Neural crest cell (in vitro differentiated cells): ENCODE measurements at regions not wholly inside any gene's neighbourhood (a gene's known extent, or its start where the extent isn't known, plus 50 kb on each side); places are given as distances from the start of the nearest gene placed in this dataset.

Source experiments
- DNase-seq: peaks from one replicate; pipeline ENCODE4 v3.0.0; 2021; ENCODE audit warnings: low read depth, mixed read lengths, low spot score
- H3K27ac Mint-ChIP-seq: one replicate; pipeline ENCODE4 v1.8.0; 2021; ENCODE audit warnings: mild to moderate bottlenecking, mixed read lengths; ENCODE audit not compliant: unreplicated experiment
- H3K27me3 Mint-ChIP-seq: 2 replicates; pipeline ENCODE4 v1.8.0; 2021; ENCODE audit warnings: low read depth, mild to moderate bottlenecking, mixed read lengths
- H3K36me3 Mint-ChIP-seq: 2 replicates; pipeline ENCODE4 v1.8.0; 2021; ENCODE audit warnings: low read depth, mild to moderate bottlenecking, mixed read lengths
- H3K4me1 Mint-ChIP-seq: 2 replicates; pipeline ENCODE4 v1.8.0; 2021; ENCODE audit warnings: mixed read lengths
- H3K4me3 Mint-ChIP-seq: one replicate; pipeline ENCODE4 v1.8.0; 2021; ENCODE audit warnings: mild to moderate bottlenecking, mixed read lengths
- H3K9me3 Mint-ChIP-seq: 2 replicates; pipeline ENCODE4 v1.8.0; 2021; ENCODE audit warnings: mixed read lengths
- TF ChIP-seq, protein P1 (sequence below): fragments of 200-600 bp; sonication (generic); conservative IDR thresholded peaks from 2 replicates; pipeline ENCODE4 v1.5.0; 2021; ENCODE audit warnings: antibody characterized with exemption, mild to moderate bottlenecking

DNA sequence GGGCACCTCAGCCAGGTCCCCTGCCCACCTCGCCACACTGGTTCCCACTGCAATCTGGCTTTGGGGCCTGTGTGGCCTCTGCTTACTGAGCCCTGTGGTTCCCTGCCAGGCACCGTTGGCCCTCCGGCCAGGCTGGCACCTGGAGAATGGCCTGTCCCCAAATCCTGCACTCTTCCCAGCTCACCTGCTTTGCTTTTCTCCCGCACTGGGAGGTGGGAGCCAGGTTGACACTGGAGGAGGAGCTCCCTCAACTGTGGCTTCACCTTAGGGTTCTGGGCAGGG lies 97.0 kb downstream of the SCGB2B2 start:
- H3K9me3 Mint-ChIP-seq, result no peaks in the 10 kb centered on the region
- no peaks in the 10 kb centered on the region for H3K36me3 Mint-ChIP-seq
- no peak overlapping the region for H3K4me3 Mint-ChIP-seq
- no peaks in the 10 kb centered on the region for H3K4me1 Mint-ChIP-seq
- TF ChIP-seq, protein P1, sequence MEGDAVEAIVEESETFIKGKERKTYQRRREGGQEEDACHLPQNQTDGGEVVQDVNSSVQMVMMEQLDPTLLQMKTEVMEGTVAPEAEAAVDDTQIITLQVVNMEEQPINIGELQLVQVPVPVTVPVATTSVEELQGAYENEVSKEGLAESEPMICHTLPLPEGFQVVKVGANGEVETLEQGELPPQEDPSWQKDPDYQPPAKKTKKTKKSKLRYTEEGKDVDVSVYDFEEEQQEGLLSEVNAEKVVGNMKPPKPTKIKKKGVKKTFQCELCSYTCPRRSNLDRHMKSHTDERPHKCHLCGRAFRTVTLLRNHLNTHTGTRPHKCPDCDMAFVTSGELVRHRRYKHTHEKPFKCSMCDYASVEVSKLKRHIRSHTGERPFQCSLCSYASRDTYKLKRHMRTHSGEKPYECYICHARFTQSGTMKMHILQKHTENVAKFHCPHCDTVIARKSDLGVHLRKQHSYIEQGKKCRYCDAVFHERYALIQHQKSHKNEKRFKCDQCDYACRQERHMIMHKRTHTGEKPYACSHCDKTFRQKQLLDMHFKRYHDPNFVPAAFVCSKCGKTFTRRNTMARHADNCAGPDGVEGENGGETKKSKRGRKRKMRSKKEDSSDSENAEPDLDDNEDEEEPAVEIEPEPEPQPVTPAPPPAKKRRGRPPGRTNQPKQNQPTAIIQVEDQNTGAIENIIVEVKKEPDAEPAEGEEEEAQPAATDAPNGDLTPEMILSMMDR, result no peak
- peaks cover 3% of the 10 kb centered on the region for H3K27me3 Mint-ChIP-seq
- H3K27ac Mint-ChIP-seq, result no peak overlapping the region
- no peak for DNase-seq

DNA sequence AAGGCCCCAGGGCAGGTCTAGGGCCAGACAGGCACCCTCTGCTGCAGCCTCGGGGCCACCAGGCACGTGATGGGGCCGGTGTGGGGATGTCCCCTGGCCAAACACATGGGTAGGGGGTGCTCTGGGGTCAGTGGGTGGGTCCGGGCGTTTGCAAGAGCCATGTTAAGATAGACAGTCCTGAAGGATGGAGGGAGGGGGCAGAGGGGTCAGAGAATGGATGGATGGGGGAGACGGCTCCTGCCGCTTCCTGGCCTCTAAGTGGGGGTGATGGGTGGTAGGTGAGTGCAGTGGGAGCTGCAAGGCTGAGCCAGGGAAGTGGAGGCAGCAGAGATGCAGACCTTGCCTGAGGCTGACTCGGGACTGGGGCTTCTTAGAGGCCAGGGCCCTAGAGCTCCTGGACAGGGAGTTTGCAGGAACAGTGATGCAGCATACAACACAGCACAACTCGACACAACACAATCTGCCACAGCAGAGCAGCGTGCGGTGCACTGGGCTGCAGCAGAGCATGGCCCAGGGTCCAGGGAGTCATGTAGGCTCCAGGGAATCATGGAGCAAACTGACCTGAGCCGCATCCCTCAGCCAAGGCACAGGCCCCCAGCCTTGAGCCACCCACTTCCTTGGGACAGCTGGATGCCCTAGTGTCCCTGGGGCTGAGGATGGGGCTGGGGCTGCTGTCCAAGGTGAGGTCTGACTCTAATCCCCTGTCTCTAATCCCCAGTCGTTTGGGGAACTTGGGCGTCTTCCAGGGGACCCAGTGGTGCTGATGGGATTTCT lies 97.5 kb downstream of the SCGB2B2 start:
- no peak overlapping the region for H3K27ac Mint-ChIP-seq
- H3K27me3 Mint-ChIP-seq, result peaks cover under 1% of the 10 kb centered on the region
- H3K9me3 Mint-ChIP-seq, result no peaks in the 10 kb centered on the region
- TF ChIP-seq, protein P1, result no peak
- H3K4me3 Mint-ChIP-seq, result no peak overlapping the region
- H3K36me3 Mint-ChIP-seq, result no peaks in the 10 kb centered on the region
- H3K4me1 Mint-ChIP-seq, result no peaks in the 10 kb centered on the region
- DNase-seq, result no peak

DNA sequence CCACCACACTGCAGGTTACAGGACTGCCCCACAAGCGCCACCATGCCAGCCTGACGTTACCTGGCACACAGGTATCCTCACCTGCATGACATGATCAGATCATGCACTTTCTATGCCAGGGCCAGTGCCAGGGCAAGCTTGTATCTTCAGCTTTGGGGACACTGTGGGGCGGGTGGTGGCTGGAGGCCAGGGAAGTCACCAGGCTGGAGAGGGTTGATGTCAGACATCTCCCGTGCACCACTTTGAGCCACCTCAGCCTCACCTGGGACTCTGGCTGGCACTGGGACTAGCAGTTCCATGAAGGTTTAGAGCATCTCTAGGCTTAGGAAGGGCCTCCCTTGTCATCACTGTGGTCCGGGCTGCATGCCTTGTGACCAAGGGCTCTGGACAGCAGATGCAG lies 97.2 kb downstream of the WTIP start:
- Mint-ChIP-seq H3K36me3 (no peaks in the 10 kb centered on the region), H3K4me3 (no peak overlapping the region), H3K4me1 (no peaks in the 10 kb centered on the region), H3K27me3 (no peaks in the 10 kb centered on the region), H3K27ac (no peak overlapping the region), H3K9me3 (no peaks in the 10 kb centered on the region)
- DNase-seq, result no peak
- TF ChIP-seq, protein P1, result no peak

DNA sequence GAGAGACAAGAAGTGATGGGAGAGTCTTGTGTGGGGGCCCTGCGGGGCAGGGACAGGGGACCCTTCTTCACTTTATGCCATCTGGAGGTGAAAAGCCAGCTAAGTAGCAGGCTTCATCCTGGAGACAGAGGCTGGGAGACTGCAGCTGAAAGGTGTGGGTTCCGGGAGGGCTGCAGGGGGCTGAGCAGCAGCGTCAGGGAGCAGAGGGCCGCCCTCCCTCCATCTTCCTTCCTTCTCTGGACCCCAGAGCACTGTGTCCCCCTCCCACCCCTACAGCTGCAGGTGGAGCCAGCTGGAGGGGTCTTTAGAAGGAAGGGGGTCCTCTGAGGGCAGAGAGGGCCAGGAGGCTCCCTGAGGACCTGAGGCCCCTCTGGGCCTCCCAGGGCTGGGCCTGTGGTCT lies 96.6 kb downstream of the WTIP start:
- H3K9me3 Mint-ChIP-seq, result no peaks in the 10 kb centered on the region
- no peaks in the 10 kb centered on the region for H3K36me3 Mint-ChIP-seq
- H3K4me1 Mint-ChIP-seq, result no peaks in the 10 kb centered on the region
- H3K27me3 Mint-ChIP-seq, result no peaks in the 10 kb centered on the region
- TF ChIP-seq, protein P1, result no peak
- H3K27ac Mint-ChIP-seq, result no peak overlapping the region
- no peak for DNase-seq
- no peak overlapping the region for H3K4me3 Mint-ChIP-seq

DNA sequence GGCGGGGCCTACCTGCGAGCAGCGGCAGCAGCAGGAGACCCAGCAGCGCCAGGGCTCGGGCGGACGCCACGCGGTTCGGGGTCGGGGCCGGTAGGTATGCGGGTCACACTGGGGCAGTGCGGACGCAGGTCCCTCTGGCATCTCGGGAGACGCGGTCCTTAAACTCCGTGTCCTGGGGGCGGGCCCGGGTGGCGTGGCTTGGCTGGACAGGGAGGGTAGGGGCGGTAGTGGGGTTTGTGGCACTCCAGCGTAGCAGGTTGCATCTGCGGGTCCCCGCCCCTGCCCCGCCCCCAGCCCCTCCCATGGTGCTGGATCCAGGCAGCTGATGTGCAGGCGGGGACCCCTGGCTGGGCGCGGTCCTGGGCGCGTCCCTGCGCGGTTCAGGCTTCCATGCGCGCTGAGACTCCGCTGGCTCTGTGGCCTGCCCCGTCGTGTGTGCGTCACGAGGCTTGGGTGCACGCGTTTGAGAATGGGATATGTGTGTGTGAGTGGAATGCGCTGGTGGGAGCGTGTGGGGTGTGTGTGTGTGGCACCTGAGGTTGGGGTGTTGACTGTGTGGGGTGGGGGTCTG lies 96.1 kb downstream of the WTIP start:
- DNase-seq, result no peak
- Mint-ChIP-seq H3K4me3 (no peak overlapping the region), H3K4me1 (no peaks in the 10 kb centered on the region), H3K36me3 (peaks cover 2% of the 10 kb centered on the region), H3K9me3 (peaks cover 3% of the 10 kb centered on the region), H3K27ac (no peak overlapping the region), H3K27me3 (no peaks in the 10 kb centered on the region)
- TF ChIP-seq, protein P1, result no peak
